GM18951 (cell line): ENCODE measurements at regions not wholly inside any gene's neighbourhood (a gene's known extent, or its start where the extent isn't known, plus 50 kb on each side); places are given as distances from the start of the nearest gene placed in this dataset.

Source experiments
- POLR2A ChIP-seq: IDR thresholded peaks from 4 replicates; pipeline ENCODE4 v1.6.1; 2011; ENCODE audit warnings: mild to moderate bottlenecking; ENCODE audit not compliant: insufficient read length, insufficient read depth; ENCODE audit errors: extremely low read depth
- in situ Hi-C: fragments of 300-500 bp; cut with MboI; formaldehyde crosslinking; loops from one replicate; pipeline ENCODE4 v1.12.0; 2022; ENCODE audit warnings: low sequenced_read_pairs, mixed read lengths, inconsistent platforms; ENCODE audit not compliant: unreplicated experiment

GRCh38 chr15:94086341-94086740 is 145.0 kb upstream of the MCTP2 start:
- no peak for TF ChIP-seq POLR2A
- in situ Hi-C loops: no loop called here

GRCh38 chr15:94083467-94084052 is 147.8 kb upstream of the MCTP2 start:
- in situ Hi-C loops: no loop called here
- no peak for TF ChIP-seq POLR2A

DNA sequence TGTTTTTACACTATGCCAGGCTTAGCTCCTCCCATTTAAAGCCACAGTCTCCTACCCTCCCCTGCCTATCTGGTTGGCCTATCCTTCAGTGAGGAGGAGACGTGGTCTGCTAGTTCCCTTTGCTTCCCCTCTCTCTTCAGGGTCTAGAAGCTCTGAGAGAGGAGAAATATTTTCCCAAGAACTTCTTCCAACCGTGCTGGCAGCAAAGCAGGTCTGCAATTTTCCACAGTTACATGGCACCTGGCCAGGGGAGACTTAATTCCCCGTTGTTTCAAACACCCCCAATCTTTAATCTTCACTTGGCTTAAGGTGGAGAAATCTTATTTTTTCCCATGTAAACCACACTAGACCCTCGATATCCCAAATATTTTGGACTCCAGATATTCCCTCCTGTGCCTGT is 149.5 kb upstream of the MCTP2 start:
- no peak for TF ChIP-seq POLR2A
- in situ Hi-C loops: no loop called here

GRCh38 chr15:94080989-94081605 is 150.3 kb upstream of the MCTP2 start:
- TF ChIP-seq POLR2A: no peak
- in situ Hi-C loops: no loop called here

GRCh38 chr15:94080416-94080815 is 150.9 kb upstream of the MCTP2 start:
- in situ Hi-C loops: no loop called here
- TF ChIP-seq POLR2A: no peak

- TF ChIP-seq POLR2A: no peak
- in situ Hi-C loops: no loop called here
Observed at GRCh38 chr15:94079968-94080367, 151.4 kb upstream of the MCTP2 start.

GRCh38 chr15:94079459-94079858 is 151.9 kb upstream of the MCTP2 start:
- in situ Hi-C loops: no loop called here

DNA sequence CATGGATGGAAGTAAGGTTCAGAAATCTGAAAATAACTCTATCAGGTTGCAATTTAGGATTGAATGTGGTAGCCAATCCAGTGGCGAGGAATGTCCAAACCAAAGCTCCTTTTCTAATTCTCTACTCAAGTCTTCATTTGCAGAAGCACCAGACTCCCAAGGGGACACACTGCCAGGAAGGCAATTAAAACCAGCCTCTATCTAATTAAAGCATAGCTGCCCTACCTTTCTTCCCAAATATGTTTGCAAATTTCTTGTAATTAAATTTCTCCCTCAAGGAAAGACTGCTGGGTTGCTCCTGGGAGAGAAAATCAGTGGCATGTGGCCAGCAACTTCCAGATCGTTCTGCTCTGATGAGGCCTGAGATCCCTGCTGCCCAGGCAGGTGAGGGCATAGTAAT is 153.4 kb upstream of the MCTP2 start:
- TF ChIP-seq POLR2A: no peak
- in situ Hi-C loops: no loop called here

More at GRCh38 chr15:94079459-94079858, 151.9 kb upstream of the MCTP2 start:
- no peak for TF ChIP-seq POLR2A

DNA sequence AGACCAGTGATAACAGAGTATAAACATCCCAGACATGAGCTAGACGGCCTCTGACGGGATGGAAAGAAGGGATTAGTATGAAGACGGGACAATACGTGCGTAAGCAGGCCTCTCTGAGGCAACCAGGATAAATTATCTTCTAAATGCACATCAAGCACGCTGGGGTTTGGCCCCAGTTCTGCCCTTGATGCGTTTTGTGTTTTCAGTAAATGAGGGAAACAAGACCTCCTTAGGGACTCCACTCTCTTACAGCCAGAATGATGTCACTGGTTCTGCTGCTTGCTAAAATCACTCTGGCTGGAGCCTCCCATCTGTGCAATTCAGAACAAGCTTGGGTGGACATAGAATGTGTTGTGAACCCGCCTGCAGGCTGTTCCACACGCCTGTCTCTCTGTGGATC is 156.0 kb upstream of the MCTP2 start:
- in situ Hi-C loops: no loop called here
- TF ChIP-seq POLR2A: no peak

- in situ Hi-C loops: no loop called here
- TF ChIP-seq POLR2A: no peak
Observed at GRCh38 chr15:94070356-94071295, 160.7 kb upstream of the MCTP2 start.

GRCh38 chr15:94069844-94070243 is 161.5 kb upstream of the MCTP2 start:
- no peak for TF ChIP-seq POLR2A
- in situ Hi-C loops: no loop called here

DNA sequence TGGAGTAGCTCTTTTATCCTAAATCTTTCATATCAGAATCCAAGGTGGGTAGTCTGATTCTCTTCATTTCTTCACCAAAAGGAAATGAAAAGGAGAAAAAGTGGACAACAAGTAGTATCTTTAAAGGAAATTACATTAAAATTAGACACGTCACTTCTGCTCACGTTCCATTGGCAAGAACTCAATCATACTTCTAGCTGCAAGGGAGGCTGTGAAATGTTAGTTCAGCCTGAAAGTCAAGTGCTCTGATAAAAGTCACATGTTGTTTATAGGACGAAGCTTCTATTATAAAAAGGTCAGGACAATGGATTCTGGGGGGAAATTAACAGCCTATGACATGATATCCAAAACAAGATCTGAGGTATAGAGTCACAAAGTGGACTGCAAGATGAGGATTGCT is 164.6 kb upstream of the MCTP2 start:
- in situ Hi-C loops: no loop called here

GRCh38 chr15:94066046-94066445 is 165.3 kb upstream of the MCTP2 start:
- in situ Hi-C loops: no loop called here
- TF ChIP-seq POLR2A: no peak

More for the DNA sequence above, 164.6 kb upstream of the MCTP2 start:
- no peak for TF ChIP-seq POLR2A

DNA sequence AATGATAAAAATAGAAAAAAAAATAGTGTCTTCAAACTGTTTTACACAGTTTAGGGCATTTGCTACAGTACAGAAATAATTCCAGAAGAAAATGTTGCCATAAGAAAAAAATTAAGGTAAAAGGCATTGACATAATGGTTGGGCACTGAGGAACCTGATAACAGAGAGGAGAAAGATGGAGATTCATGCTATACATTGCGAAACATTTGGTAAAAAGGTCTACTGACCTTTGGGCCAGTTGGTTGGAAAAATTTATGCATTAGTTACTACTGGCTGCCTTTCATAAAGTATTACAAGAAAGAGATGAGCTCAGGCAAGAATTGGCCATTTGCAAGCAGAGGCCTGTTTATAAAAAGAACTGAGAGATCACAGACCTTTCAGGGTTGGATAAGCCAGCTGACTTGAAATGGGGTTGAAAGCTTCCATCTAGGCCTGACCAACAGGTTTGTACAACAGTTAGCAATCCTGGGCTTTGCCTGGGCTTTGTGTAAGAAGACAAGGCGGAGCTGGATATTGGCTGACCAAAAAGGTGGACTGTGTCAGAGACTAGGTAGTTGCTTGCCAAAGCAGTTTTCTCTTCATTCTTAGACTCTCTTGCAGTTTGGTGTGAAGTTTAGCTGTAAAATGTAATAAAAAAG is 166.6 kb upstream of the MCTP2 start:
- no peak for TF ChIP-seq POLR2A
- in situ Hi-C loops: no loop called here

- no peak for TF ChIP-seq POLR2A
- in situ Hi-C loops: no loop called here
Observed at GRCh38 chr15:94061041-94061440, 170.3 kb upstream of the MCTP2 start.
